GM12878 (cell line): ENCODE measurements at regions not wholly inside any gene's neighbourhood (a gene's known extent, or its start where the extent isn't known, plus 50 kb on each side); places are given as distances from the start of the nearest gene placed in this dataset.

Experiments
- ATAC-seq: fragments of 200-7000 bp; cut with Tn5 transposase; 3 replicates; pipeline ENCODE4 v1.9.1; 2020; ENCODE audit warnings: mild to moderate bottlenecking, moderate library complexity
- BruUV-seq: library from RNA; stranded (reverse); fragments of 400-500 nt; replicated peaks from 2 replicates; lab custom pipeline; 2021; lab: Mats Ljungman, UMichigan
- CTCF ChIA-PET: fragments of 300-600 bp; sonication (Branson Sonifier 250); formaldehyde crosslinking; extraction: SDS; loops from one replicate; lab custom pipeline; 2021; ENCODE audit warnings: inconsistent platforms; lab: Yijun Ruan, JAX
- POLR2A ChIA-PET: fragments of 350-600 bp; formaldehyde crosslinking; extraction: SDS; loops from one replicate; lab custom pipeline; 2021; ENCODE audit warnings: inconsistent platforms; lab: Charles Lee
- RAD21 ChIA-PET: fragments of 300-600 bp; sonication (Branson Sonifier 250); formaldehyde crosslinking; loops from one replicate; lab custom pipeline; 2023; ENCODE audit warnings: antibody characterized with exemption; ENCODE audit not compliant: unreplicated experiment; lab: Charles Lee
- SMC1A ChIA-PET: fragments of 300-600 bp; sonication (Branson Sonifier 250); formaldehyde crosslinking; loops from one replicate; lab custom pipeline; 2023; ENCODE audit not compliant: unreplicated experiment, uncharacterized antibody; lab: Charles Lee
- DNase-seq: peaks from one replicate; pipeline ENCODE4 v3.0.0-alpha.2; 2011; ENCODE audit warnings: low read depth, low spot score
- FAIRE-seq: peaks from 3 replicates; lab custom pipeline; 2011; peaks lifted over from hg19 to GRCh38; lab: Jason Lieb, UNC
- H2AFZ ChIP-seq: 2 replicates; pipeline ENCODE4 v1.6.0; 2011; ENCODE audit warnings: low read depth, low read length, control low read depth; ENCODE audit not compliant: control insufficient read depth
- H3K27ac ChIP-seq: 2 replicates; pipeline ENCODE4 v1.5.1; 2011; ENCODE audit warnings: control low read depth; ENCODE audit not compliant: control insufficient read depth, insufficient read depth
- H3K27me3 ChIP-seq, 2 experiments: replicated peaks in 1 of 2; 2 replicates each; pipeline versions ENCODE4 v1.6.0 to v1.6.1; 2011; ENCODE audit warnings: low read length in 1 of 2; ENCODE audit not compliant: control insufficient read depth in 2 of 2, insufficient read depth in 2 of 2
- H3K36me3 ChIP-seq, 2 experiments: 2 replicates each; pipeline ENCODE4 v1.5.1; 2011; ENCODE audit warnings: low read length in 1 of 2; ENCODE audit not compliant: control insufficient read depth in 2 of 2, insufficient read depth in 2 of 2
- H3K4me1 ChIP-seq: 2 replicates; pipeline ENCODE4 v1.6.1; 2011; ENCODE audit warnings: mild to moderate bottlenecking, low read length, moderate library complexity, mixed read lengths; ENCODE audit not compliant: control insufficient read depth, insufficient read depth
- H3K4me2 ChIP-seq: 2 replicates; pipeline ENCODE4 v1.6.0; 2011; ENCODE audit warnings: control low read depth; ENCODE audit not compliant: control insufficient read depth, insufficient read depth
- H3K4me3 ChIP-seq: fragments of 200-600 bp; sonication (generic); 2 replicates; pipeline ENCODE4 v1.5.1; 2016
- H3K79me2 ChIP-seq: 2 replicates; pipeline ENCODE4 v1.6.0; 2011; ENCODE audit warnings: low read length; ENCODE audit not compliant: control insufficient read depth, insufficient read depth
- H3K9ac ChIP-seq: 2 replicates; pipeline ENCODE4 v1.8.0; 2011; ENCODE audit warnings: low read length, control low read depth, mixed read lengths; ENCODE audit not compliant: control insufficient read depth, insufficient read depth
- H3K9me3 ChIP-seq: replicated peaks from 3 replicates; pipeline ENCODE4 v1.5.1; 2011; ENCODE audit warnings: mild to moderate bottlenecking, low read length; ENCODE audit not compliant: control insufficient read depth, insufficient read depth
- H4K20me1 ChIP-seq: 2 replicates; pipeline ENCODE4 v1.6.0; 2011; ENCODE audit not compliant: control insufficient read depth, insufficient read depth
- CBFB ChIP-seq: IDR thresholded peaks from 2 replicates; pipeline ENCODE4 v1.6.1; 2016; ENCODE audit warnings: antibody characterized with exemption, low read depth
- EP300 ChIP-seq, 2 experiments: fragments of 150-350 bp in 1 of 2; IDR thresholded peaks; 2 replicates each; pipeline ENCODE4 v1.6.1; 2011 to 2012; ENCODE audit warnings: low read depth in 2 of 2, low read length in 2 of 2, borderline replicate concordance in 1 of 2, improper control_type of control experiment in 1 of 2, inconsistent platforms in 1 of 2; ENCODE audit not compliant: control insufficient read depth in 1 of 2
- ETV6 ChIP-seq, 2 experiments: fragments of 450-650 bp in 1 of 2; IDR thresholded peaks in 1 of 2; conservative IDR thresholded peaks in 1 of 2; 2 replicates each; pipeline ENCODE4 v1.6.1; 2014; ENCODE audit warnings: antibody characterized with exemption in 1 of 2, borderline replicate concordance in 1 of 2, low read depth in 1 of 2, mild to moderate bottlenecking in 1 of 2, moderate library complexity in 1 of 2
- FOS ChIP-seq: IDR thresholded peaks from 3 replicates; pipeline ENCODE4 v1.6.1; 2011; ENCODE audit warnings: borderline replicate concordance; ENCODE audit not compliant: insufficient read length; ENCODE audit errors: extremely low read depth
- IKZF1 ChIP-seq: fragments of 450-650 bp; conservative IDR thresholded peaks from 2 replicates; pipeline ENCODE4 v1.6.1; 2017; ENCODE audit warnings: antibody characterized with exemption, mild to moderate bottlenecking
- NRF1 ChIP-seq: conservative IDR thresholded peaks from 2 replicates; pipeline ENCODE4 v1.6.1; 2011; ENCODE audit warnings: mild to moderate bottlenecking, low read depth, low read length, improper control_type of control experiment
- RAD21 ChIP-seq: IDR thresholded peaks from 2 replicates; pipeline ENCODE4 v1.6.1; 2011; ENCODE audit warnings: mild to moderate bottlenecking, low read depth, low read length, moderate library complexity; ENCODE audit not compliant: insufficient read depth
- RUNX3 ChIP-seq: IDR thresholded peaks from 2 replicates; pipeline ENCODE4 v1.6.1; 2012; ENCODE audit warnings: low read length, inconsistent platforms
- SKIL ChIP-seq: fragments of 450-650 bp; IDR thresholded peaks from 2 replicates; pipeline ENCODE4 v1.6.1; 2017; ENCODE audit warnings: mild to moderate bottlenecking, low read depth, inconsistent platforms; ENCODE audit not compliant: poor library complexity, severe bottlenecking
- SMAD5 ChIP-seq: IDR thresholded peaks from 2 replicates; pipeline ENCODE4 v1.6.1; 2016; ENCODE audit warnings: antibody characterized with exemption, low read depth
- SMARCA5 ChIP-seq: fragments of 450-650 bp; IDR thresholded peaks from 2 replicates; pipeline ENCODE4 v1.6.1; 2017; ENCODE audit warnings: mild to moderate bottlenecking
- ZNF24 ChIP-seq: fragments of 450-650 bp; IDR thresholded peaks from 2 replicates; pipeline ENCODE4 v1.6.1; 2017; ENCODE audit warnings: antibody characterized with exemption, mild to moderate bottlenecking
- ZNF592 ChIP-seq: fragments of 450-650 bp; IDR thresholded peaks from 2 replicates; pipeline ENCODE4 v1.6.1; 2017; ENCODE audit warnings: mild to moderate bottlenecking, moderate library complexity
- WGBS: methylation state at CpG from one replicate; pipeline ENCODE4 v1.1.6; 2016; ENCODE audit warnings: low lambda C conversion rate; ENCODE audit not compliant: insufficient replicate concordance, insufficient coverage; ENCODE audit errors: missing lambda C conversion rate; 5-methylcytosine and 5-hydroxymethylcytosine counted together
- in situ Hi-C: fragments of 300-500 bp; cut with MboI; formaldehyde crosslinking; loops from 9 replicates; pipeline ENCODE4 v1.14.3; 2018; ENCODE audit warnings: mixed read lengths
- intact Hi-C: fragments of 100-400 bp; cut with micrococcal nuclease; formaldehyde crosslinking; loops from one replicate; pipeline ENCODE4 v1.14.2; 2022; ENCODE audit not compliant: unreplicated experiment
- TF ChIP-seq, protein P1 (sequence below), 3 experiments: IDR thresholded peaks in 2 of 3; conservative IDR thresholded peaks in 1 of 3; 2 replicates each; pipeline ENCODE4 v1.5.1; 2011; ENCODE audit warnings: low read depth in 3 of 3, low read length in 3 of 3, mild to moderate bottlenecking in 3 of 3, control low read depth in 2 of 3, moderate library complexity in 2 of 3, inconsistent platforms in 1 of 3, mixed read lengths in 1 of 3; ENCODE audit not compliant: control insufficient read depth in 2 of 3, insufficient read depth in 1 of 3; ENCODE audit errors: extremely low read depth in 1 of 3
- TF ChIP-seq, protein P2 (sequence below): IDR thresholded peaks from 2 replicates; pipeline ENCODE4 v1.6.1; 2012; ENCODE audit warnings: low read length, inconsistent platforms

GRCh38 chr4:138938366-138938690 lies 77.3 kb upstream of the NOCT start:
- WGBS = 22% methylated on average over 3 of the region's 3 CpGs
- ChIA-PET SMC1A (interaction anchor here (0.9 to 1.9 kb wide), 3 partner anchors 10 to 19 kb away, joined by 5 to 13 read pairs (median 7); no protein-coding TSS in a partner anchor), POLR2A (no interaction called here), CTCF (interaction anchor here (0.7 to 1.8 kb wide), 15 partner anchors 9 to 848 kb away, joined by 3 to 6 read pairs (median 3); no protein-coding TSS in a partner anchor), RAD21 (interaction anchor here (0.5 to 1.2 kb wide), 5 partner anchors 9 to 257 kb away, joined by 3 to 6 read pairs (median 3); no protein-coding TSS in a partner anchor)
- DNase-seq (no peak), ATAC-seq (peak; percentile 76), FAIRE-seq (no peak)
- BruUV-seq = no TSS peak
- in situ Hi-C loops (no loop called here), intact Hi-C loops (no loop called here)
- no peak overlapping the region for H3K4me3 ChIP-seq
- no peak overlapping the region for H2AFZ ChIP-seq
- H3K36me3 ChIP-seq = no peaks in the 10 kb centered on the region
- no peaks in the 10 kb centered on the region for H3K4me1 ChIP-seq
- H4K20me1 ChIP-seq = no peaks in the 10 kb centered on the region
- H3K4me2 ChIP-seq = no peak overlapping the region
- no peak overlapping the region for H3K27ac ChIP-seq
- no peak overlapping the region for H3K9ac ChIP-seq
- no peaks in the 10 kb centered on the region for H3K27me3 ChIP-seq
- H3K79me2 ChIP-seq = no peaks in the 10 kb centered on the region
- H3K9me3 ChIP-seq = no peaks in the 10 kb centered on the region
- TF ChIP-seq IKZF1 = no peak
- peak; percentile 36; the same call in 1 of the 2 replicates for TF ChIP-seq RAD21
- no peak for TF ChIP-seq RUNX3
- TF ChIP-seq SMARCA5 = no peak
- TF ChIP-seq NRF1 = no peak
- TF ChIP-seq ZNF592 = no peak
- TF ChIP-seq EP300 (IDR thresholded peaks at IDR 0.05; ENCODE audit: borderline replicate concordance in 1 of 2, control insufficient read depth in 1 of 2, low read depth in 2 of 2, low read length in 2 of 2) = no peak
- TF ChIP-seq ZNF24 = no peak
- TF ChIP-seq, protein P1, sequence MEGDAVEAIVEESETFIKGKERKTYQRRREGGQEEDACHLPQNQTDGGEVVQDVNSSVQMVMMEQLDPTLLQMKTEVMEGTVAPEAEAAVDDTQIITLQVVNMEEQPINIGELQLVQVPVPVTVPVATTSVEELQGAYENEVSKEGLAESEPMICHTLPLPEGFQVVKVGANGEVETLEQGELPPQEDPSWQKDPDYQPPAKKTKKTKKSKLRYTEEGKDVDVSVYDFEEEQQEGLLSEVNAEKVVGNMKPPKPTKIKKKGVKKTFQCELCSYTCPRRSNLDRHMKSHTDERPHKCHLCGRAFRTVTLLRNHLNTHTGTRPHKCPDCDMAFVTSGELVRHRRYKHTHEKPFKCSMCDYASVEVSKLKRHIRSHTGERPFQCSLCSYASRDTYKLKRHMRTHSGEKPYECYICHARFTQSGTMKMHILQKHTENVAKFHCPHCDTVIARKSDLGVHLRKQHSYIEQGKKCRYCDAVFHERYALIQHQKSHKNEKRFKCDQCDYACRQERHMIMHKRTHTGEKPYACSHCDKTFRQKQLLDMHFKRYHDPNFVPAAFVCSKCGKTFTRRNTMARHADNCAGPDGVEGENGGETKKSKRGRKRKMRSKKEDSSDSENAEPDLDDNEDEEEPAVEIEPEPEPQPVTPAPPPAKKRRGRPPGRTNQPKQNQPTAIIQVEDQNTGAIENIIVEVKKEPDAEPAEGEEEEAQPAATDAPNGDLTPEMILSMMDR (IDR thresholded peaks at IDR 0.05 in 2 of 3, conservative IDR thresholded peaks at IDR 0.05 in 1 of 3; ENCODE audit: control insufficient read depth in 2 of 3, extremely low read depth in 1 of 3, insufficient read depth in 1 of 3, low read depth in 3 of 3, low read length in 3 of 3) = peak; percentile 23 to 40 (median 31); a peak in 4 of 6 replicates
- TF ChIP-seq FOS = no peak
- no peak for TF ChIP-seq CBFB
- TF ChIP-seq SMAD5 = no peak
- no peak for TF ChIP-seq ETV6 (conservative IDR thresholded peaks at IDR 0.05 in 1 of 2, IDR thresholded peaks at IDR 0.05 in 1 of 2; ENCODE audit: borderline replicate concordance in 1 of 2, low read depth in 1 of 2)
- no peak for TF ChIP-seq SKIL
- TF ChIP-seq, protein P2, sequence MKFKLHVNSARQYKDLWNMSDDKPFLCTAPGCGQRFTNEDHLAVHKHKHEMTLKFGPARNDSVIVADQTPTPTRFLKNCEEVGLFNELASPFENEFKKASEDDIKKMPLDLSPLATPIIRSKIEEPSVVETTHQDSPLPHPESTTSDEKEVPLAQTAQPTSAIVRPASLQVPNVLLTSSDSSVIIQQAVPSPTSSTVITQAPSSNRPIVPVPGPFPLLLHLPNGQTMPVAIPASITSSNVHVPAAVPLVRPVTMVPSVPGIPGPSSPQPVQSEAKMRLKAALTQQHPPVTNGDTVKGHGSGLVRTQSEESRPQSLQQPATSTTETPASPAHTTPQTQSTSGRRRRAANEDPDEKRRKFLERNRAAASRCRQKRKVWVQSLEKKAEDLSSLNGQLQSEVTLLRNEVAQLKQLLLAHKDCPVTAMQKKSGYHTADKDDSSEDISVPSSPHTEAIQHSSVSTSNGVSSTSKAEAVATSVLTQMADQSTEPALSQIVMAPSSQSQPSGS = no peak
